ENCODE measurements at regions not wholly inside any gene's neighbourhood (a gene's known extent, or its start where the extent isn't known, plus 50 kb on each side); places are given as distances from the start of the nearest gene placed in this dataset.

DNA sequence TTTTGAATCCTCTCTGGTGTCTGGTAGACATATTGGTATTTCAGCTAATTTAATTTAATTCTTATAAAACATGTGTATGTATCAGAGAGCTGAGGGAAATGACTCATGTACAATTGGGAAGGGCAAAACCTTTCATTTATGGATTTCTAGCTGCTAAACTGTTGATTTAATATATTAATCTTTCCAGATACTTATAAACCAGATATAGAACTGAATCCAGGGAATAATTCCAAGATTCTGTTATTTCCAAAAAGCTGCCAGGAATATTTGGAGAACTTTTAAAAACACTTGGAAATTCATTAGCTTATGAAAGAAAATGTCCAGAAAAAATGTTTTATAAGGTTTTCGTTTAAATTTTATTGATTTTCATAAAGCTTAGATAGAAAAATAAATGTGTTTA lies 295.5 kb downstream of the YTHDC2 start:
- no peak for DNase-seq (ENCODE audit: low read depth)
- no peak overlapping the region for H3K4me3 ChIP-seq (ENCODE audit: control insufficient read depth, low read depth, low read length)
- no peak for TF ChIP-seq CTCF (conservative IDR thresholded peaks at IDR 0.05; ENCODE audit: control insufficient read depth, insufficient read depth, low read depth, low read length)

GRCh38 chr5:113809626-113810025 lies 296.1 kb downstream of the YTHDC2 start:
- H3K4me3 ChIP-seq (ENCODE audit: control insufficient read depth, low read depth, low read length) = no peak overlapping the region
- no peak for DNase-seq (ENCODE audit: low read depth)
- TF ChIP-seq CTCF (conservative IDR thresholded peaks at IDR 0.05; ENCODE audit: control insufficient read depth, insufficient read depth, low read depth, low read length) = no peak

DNA sequence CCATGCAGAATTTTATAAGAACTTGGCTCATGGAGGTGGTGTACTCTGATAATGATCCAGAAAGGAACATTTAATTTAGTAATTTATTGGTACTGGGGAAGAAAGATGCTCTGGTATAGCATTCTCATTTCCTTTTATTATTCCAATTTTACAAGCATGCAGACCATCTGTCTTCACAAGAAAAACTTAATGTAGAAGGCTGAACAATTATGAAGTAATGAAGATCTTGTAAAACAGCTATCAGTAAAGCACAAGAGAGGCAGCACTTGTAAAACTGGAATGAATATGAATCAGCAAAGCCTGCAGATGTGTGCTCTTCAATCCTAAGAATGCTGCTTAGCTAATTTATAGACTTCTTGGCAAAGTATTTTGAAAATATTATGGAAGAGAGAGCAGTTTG lies 300.0 kb downstream of the YTHDC2 start:
- TF ChIP-seq CTCF (conservative IDR thresholded peaks at IDR 0.05; ENCODE audit: control insufficient read depth, insufficient read depth, low read depth, low read length) = no peak
- no peak overlapping the region for H3K4me3 ChIP-seq (ENCODE audit: control insufficient read depth, low read depth, low read length)
- DNase-seq (ENCODE audit: low read depth) = no peak

- H3K4me3 ChIP-seq (ENCODE audit: control insufficient read depth, low read depth, low read length) = no peak overlapping the region
- TF ChIP-seq CTCF (conservative IDR thresholded peaks at IDR 0.05; ENCODE audit: control insufficient read depth, insufficient read depth, low read depth, low read length) = no peak
- DNase-seq (ENCODE audit: low read depth) = no peak
Measured at GRCh38 chr5:113817683-113818082, 304.2 kb downstream of the YTHDC2 start.

GRCh38 chr5:113823696-113824095 lies 310.2 kb downstream of the YTHDC2 start:
- no peak for TF ChIP-seq CTCF (conservative IDR thresholded peaks at IDR 0.05; ENCODE audit: control insufficient read depth, insufficient read depth, low read depth, low read length)
- no peak for DNase-seq (ENCODE audit: low read depth)
- H3K4me3 ChIP-seq (ENCODE audit: control insufficient read depth, low read depth, low read length) = no peak overlapping the region

GRCh38 chr5:113824307-113824706 lies 310.8 kb downstream of the YTHDC2 start:
- no peak for TF ChIP-seq CTCF (conservative IDR thresholded peaks at IDR 0.05; ENCODE audit: control insufficient read depth, insufficient read depth, low read depth, low read length)
- DNase-seq (ENCODE audit: low read depth) = no peak
- H3K4me3 ChIP-seq (ENCODE audit: control insufficient read depth, low read depth, low read length) = no peak overlapping the region

DNA sequence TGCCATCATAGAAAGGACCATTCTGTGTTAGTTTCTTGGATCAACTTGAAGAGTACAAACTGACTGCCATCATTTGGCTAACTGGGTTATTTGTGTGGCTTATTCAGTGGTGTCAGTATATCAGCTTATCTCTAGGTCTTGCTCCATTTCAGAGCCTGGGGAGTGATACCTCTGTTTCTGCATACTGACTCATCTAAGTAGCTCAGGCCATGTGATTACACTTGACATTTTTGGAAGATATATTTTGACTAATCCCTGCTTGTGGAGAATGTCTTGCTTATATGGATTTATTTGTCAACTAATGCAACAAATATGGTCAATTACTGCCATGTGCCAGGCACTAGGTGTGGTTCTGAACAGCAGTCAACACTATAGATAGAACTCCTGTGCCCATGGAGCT lies 311.7 kb downstream of the YTHDC2 start:
- no peak for DNase-seq (ENCODE audit: low read depth)
- no peak for TF ChIP-seq CTCF (conservative IDR thresholded peaks at IDR 0.05; ENCODE audit: control insufficient read depth, insufficient read depth, low read depth, low read length)
- no peak overlapping the region for H3K4me3 ChIP-seq (ENCODE audit: control insufficient read depth, low read depth, low read length)
